NCI-H1092 treated with DMSO at 0.1 percent for 48 hours (cell line): ENCODE measurements at regions not wholly inside any gene's neighbourhood (a gene's known extent, or its start where the extent isn't known, plus 50 kb on each side); places are given as distances from the start of the nearest gene placed in this dataset.

Experiments used
- DNase-seq: peaks from one replicate; lab custom pipeline; 2025; lab: John Stamatoyannopoulos, UW

GRCh38 chr20:58069207-58069606 lies 159.2 kb downstream of the ANKRD60 start:
- DNase-seq: no peak

- DNase-seq: no peak
Measured at GRCh38 chr20:58065508-58066361, 162.7 kb downstream of the ANKRD60 start.

- no peak for DNase-seq
Measured at GRCh38 chr20:58064411-58065010, 163.9 kb downstream of the ANKRD60 start.

- no peak for DNase-seq
Measured at GRCh38 chr20:58059260-58059544, 169.3 kb downstream of the ANKRD60 start.

- DNase-seq: no peak
Measured at GRCh38 chr20:58058421-58059259, 169.8 kb downstream of the ANKRD60 start.

GRCh38 chr20:58056921-58057686 lies 171.3 kb downstream of the ANKRD60 start:
- DNase-seq: no peak

GRCh38 chr20:58056021-58056591 lies 172.3 kb downstream of the ANKRD60 start:
- no peak for DNase-seq

- DNase-seq: no peak
Measured at GRCh38 chr20:58054780-58055373, 173.6 kb downstream of the ANKRD60 start.

- no peak for DNase-seq
Measured at GRCh38 chr20:58054082-58054779, 174.2 kb downstream of the ANKRD60 start.

GRCh38 chr20:58053391-58054055 lies 174.9 kb downstream of the ANKRD60 start:
- no peak for DNase-seq

- DNase-seq: no peak
Measured at GRCh38 chr20:58051367-58051766, 177.1 kb downstream of the ANKRD60 start.

GRCh38 chr20:58048096-58048702 lies 180.3 kb downstream of the ANKRD60 start:
- DNase-seq: no peak

- no peak for DNase-seq
Measured at GRCh38 chr20:58046311-58046710, 182.1 kb downstream of the ANKRD60 start.

- no peak for DNase-seq
Measured at GRCh38 chr20:58045579-58045978, 182.9 kb downstream of the ANKRD60 start.

GRCh38 chr20:58044931-58045555 lies 183.4 kb downstream of the ANKRD60 start:
- no peak for DNase-seq

GRCh38 chr20:58044286-58044685 lies 184.2 kb downstream of the ANKRD60 start:
- DNase-seq: no peak

GRCh38 chr20:58043236-58044140 lies 185.0 kb downstream of the ANKRD60 start:
- no peak for DNase-seq

- no peak for DNase-seq
Measured at GRCh38 chr20:58042591-58042990, 185.9 kb downstream of the ANKRD60 start.
